GM18909 (cell line): ENCODE measurements at regions not wholly inside any gene's neighbourhood (a gene's known extent, or its start where the extent isn't known, plus 50 kb on each side); places are given as distances from the start of the nearest gene placed in this dataset.

ENCODE experiments used
- ATAC-seq: cut with Tn5 transposase; IDR thresholded peaks from one replicate; pipeline ENCODE4 v1.9.1; 2021; ENCODE audit warnings: mild to moderate bottlenecking; ENCODE audit not compliant: unreplicated experiment, poor library complexity

DNA sequence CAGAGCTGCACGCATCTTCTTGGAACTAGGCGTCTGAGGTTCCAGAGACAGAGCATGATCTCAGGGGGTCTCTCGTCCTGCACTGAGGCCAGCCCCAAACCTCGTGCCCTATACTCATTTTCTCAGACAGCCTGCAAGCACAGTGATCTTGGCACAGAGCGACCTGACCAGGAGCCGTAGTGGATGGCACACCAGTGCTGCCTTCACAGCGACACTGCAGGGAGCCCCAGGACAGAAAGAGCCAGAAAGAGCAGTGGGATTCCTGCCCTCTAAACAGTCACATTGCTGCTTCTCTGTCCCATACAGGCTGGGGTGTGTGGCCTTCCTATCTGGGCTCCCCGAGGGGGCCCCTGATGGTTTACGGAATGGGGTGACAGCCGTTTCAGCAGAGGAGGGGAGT is 131.0 kb downstream of the RBFOX3 start:
- no peak for ATAC-seq

DNA sequence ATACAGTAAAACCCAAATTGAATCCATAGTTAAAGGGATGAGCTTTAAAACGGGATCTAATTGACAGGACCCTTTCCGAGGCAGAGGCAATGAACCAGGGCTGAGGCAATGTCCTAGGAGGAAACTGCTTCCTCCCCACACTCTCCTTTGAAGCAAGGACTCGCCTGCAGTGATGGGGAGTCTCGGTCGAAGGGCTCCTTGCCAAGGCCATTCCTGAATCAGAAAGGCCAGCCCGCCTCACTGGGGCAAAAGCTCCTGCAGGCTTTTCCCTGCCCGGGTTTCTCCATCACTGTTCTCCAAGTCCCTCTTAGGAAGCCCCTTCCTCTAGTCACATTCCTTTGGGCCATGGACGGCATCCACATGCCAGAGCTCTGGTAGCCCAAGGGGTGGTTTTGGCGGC is 132.0 kb downstream of the RBFOX3 start:
- no peak for ATAC-seq

DNA sequence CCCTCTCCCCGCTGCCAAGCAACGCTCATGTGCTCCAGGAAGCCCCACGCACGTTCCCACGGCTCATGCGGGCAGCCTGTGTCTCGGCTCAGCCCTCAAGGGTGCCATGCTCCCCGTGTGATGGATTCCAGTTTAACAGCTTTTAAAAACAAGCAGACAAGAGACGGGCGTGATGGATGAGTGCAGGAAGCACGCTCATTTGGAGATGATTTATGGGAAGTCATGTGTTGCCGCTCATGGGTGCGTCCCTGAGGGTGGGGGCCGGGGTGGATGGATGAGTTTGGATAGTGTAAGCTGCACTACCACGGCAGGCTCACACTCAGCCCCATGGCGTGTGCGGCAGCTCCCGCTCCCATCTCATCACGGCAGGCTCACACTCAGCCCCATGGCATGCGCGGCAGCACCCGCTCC is 132.8 kb downstream of the RBFOX3 start:
- ATAC-seq: no peak

DNA sequence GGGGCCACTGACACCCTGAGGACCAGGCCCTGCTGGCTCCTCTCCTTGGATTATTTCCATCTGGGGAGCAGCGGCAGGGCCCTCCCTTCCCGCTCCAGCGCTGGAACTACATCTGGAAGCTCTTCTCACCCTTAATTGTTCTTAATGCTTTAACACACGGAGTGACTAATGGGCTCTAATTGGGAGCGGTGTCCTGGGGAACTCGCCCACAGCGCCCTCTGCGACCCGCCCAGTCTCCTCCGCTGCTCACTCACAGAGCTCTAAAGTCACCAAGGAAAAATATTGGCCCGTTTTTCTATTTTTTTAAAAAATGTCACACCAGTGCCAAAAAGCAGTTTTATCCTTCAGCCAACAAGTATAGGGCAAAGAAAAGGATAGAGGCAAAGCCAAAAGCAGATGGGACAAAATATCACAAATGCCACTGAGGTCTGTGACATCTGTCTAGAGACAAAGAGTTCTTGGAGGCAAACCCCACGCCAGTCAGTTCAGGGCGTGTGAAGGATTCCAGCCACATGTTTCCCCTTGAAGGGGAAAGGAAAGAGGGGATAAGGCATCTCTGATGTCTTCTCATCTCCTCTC is 134.7 kb downstream of the RBFOX3 start:
- no peak for ATAC-seq

DNA sequence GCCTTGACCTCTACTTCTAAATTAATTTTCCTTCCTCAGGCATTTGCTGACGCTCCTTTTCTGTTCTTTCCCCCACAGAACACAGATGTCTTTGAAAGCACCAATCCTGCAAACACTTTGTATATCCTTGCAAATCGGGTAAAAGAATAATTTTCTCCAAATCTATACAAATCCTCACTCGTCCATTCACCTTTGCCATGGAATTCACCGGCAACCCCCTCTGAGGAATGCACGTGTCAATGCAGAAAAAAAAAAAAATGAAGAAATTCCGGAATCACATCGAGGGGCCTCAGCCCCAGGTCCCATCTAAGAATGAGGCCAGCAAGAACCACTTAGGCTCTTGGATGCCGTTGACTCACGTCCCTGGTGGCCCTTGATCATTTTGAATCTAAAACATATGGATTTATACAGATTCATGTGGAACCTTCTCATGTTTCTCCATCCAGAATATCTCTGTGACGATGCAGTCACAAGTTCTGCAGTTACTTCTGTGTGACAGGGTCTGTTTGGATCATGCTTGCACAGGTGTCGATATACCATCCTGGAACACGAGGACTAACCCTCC is 136.9 kb downstream of the RBFOX3 start:
- ATAC-seq: no peak

DNA sequence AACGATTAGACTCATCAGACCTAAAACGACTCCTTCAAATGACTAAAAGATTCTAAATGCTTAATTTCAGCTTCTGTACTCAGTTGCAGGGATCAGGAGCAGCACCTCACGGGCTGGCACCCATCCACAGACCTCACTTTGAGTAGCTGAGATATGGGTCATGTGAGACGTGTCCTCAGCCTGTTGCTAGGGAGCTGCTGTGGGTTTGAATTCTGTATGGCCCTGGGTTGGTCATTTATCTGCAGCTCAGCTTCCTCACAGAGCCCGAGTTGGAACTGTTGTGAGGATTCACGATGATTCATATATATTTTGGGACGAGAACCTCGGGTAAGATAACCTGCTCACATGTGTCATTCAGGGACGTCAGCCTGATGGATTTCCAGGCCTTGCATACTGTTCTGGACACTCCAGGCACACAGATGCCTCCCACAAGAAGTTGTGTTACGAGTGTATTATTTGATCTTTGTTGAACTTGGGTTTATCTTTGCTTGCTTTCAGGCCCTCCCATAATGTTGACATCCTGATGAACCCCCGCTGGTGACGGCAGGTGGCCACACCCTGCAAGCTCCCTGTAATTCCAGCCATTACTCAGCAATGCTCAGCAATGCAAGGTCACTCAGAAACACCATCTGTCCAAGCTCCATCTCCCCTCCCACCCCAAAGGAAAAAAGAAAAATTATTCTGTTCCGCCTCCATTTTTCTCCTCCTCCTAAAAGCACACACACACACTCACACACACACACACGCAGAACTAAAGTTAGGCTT is 137.6 kb downstream of the RBFOX3 start:
- no peak for ATAC-seq

DNA sequence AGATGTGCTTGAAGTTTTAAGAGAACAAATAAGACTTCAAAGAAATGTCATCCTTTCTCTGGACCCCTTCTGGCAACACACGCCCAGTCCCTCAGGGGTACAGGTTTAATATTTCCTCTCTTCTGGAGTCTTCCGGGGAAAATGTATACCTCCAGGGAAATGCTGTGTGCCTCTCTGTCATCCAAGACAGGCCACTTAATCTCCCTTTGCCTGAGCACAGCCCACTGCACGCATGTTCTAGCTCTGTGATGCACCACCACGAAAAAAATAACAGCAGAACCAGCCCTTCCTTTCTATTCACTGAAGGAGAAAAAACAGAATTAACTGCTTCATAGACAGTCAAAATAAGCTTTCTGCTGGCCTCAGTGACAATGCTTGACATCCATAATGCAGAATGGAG is 140.1 kb downstream of the RBFOX3 start:
- ATAC-seq: no peak

DNA sequence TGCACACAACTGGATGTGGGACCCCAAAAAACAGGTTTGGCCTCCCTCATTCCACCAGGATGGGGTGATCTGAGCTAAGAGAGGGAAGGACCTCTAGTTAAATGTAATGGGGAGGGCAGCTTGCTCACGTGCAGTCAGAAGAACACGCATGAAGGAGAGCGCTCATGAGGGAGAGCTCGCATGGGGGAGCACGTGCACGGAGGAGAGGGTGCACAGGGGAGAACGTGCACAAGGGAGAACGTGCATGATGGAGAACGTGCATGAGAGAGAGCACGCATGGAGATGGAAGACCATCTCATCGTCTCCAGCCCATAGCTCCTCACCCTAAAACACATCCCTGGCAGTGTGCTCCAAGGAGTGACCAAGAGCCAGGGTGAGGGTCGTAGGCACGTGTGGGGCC is 141.2 kb downstream of the RBFOX3 start:
- no peak for ATAC-seq

DNA sequence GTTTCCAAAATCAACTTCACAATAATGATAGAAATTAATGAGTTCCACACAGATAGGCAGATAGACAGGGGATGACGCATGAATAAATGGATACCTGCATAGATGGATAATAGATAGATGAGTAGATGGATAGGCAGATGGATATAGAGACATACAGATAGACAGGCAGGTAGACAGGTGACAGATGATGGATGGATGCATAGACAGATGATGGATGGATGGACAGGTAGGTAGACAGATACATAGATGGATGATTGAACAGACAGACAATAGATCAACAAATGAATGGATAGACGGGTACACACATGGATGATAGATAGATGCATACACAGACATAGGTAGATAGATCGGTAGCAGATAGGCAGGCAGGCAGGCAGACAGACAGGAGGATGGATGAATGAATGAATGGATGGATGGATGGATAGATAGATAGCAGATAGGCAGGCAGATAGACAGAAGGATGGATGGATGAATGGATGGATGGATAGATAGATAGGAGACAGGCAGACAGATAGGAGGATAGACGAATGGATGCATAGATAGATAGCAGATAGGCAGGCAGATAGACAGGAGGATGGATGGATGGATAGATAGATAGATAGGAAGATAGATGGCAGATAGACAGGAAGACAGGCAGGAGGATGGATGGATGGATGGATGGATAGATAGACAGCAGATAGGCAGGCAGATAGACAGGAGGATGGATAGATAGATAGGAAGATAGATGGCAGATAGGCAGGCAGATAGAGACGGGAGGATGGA is 142.5 kb downstream of the RBFOX3 start:
- ATAC-seq: no peak

DNA sequence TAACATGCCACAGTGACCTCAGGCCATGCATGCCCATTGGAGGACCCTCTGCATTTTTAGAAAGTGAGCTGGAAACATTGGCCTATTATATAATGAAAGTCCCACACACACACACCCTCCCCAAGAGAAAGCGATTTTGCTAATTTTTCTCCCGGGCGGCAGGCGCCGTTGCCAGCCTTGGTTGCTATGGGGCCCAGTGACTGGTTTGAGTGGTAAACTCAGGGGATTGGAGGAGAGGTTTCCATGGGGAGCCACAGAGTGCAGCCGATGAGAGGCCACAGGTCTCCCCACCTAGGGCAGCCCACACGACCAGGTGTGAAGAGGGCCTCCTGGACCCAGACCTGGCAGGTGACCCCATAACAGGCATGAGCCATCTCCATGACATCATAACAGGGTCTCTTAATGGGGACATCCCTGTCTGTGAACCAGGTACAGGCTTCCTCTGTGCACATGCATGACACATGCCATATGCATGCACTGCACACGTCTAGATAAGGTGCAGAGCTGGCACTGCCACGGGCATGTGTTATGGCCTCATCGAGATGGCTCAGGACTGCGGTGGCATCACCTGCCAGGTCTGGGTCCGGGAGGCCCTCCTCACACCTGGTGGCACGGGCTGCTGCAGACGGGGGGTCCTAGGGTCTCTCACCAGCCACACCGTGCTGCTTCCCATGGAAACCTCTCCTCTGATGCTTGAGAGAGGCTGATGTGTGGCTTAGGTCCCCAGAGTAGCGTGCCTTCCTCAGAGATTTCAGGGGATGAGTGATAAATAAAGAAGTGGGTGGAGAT is 144.1 kb downstream of the RBFOX3 start:
- ATAC-seq: no peak

DNA sequence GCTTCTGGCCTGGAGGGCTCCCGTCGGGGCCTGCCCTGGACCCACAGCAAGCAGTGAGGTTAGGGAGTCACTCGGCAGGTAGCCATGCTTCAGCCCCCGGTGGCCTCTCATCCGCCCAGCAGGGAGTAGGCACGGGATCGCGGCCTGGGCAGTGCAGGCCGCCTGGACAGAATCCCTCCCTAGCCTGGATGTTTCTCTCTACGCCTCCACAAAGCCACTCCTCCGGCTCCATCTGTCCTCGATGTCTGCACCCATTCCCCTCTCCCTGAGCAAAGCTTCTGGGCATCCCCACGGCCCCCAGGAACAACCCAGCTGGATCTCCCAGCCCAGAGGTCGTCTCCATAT is 145.2 kb downstream of the RBFOX3 start:
- ATAC-seq: no peak

DNA sequence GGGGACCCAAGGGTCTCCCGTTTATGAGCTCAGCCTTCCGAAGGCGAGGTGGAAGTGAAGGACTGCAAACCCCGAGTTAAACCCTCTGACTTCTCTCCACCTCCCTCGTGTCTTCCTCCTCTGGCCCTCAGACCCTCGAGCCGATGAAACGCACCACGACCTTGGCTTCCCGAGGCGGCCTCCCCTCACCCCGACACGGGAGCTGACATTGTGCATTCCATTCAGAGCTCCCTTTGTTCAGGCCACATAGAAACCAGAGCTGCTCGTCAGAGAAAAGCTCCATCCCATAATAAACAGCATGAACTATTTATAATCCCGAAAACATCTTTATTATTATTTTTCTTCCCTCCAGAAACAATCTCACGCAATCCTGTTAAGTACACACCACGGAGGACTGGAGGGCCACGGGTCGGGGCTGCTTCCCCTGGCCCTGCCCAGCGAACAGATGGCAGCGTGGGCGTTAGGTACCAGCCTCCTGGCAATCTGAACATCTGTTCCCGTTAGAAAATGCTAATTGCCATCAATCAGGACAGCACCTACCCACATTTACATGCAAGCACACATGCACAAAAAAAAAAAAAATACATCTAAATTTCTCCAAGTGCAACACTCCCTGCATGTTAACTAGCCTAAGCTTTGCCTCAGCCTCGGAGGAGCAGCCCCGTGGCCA is 145.7 kb downstream of the RBFOX3 start:
- no peak for ATAC-seq

DNA sequence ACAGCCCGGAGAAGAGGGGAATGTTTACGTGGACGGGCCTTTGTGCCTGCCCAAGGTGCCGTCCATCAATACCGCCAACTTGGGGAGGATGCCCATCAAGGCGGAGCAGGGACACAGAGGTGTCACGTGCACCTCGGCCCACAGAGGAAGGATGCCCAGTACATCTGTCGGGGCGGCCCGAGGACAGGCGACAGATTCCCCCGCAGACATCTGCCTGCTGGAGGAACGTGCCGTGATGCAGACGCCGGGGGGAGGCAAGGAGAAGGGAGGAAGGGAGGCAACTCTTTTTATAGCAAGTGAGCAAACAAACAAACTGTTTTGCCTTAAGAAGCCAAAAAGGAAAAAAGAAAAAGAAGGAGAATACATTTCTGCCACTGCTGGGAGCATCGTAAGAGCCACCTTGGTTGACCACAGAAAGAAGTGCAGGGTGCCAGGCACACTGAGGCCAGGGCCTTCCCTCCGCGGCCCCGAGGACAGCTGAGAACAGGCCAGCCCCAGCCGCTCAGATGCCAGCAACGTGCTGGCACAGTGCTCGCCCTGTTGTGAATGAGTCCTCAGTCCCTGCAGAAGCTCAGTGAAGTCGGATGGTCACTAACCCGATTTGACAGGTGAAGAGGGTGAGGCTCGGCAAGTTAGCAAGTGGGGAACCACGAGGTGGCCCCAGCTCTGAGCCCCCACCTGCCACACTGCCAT is 146.4 kb downstream of the RBFOX3 start:
- ATAC-seq: no peak

DNA sequence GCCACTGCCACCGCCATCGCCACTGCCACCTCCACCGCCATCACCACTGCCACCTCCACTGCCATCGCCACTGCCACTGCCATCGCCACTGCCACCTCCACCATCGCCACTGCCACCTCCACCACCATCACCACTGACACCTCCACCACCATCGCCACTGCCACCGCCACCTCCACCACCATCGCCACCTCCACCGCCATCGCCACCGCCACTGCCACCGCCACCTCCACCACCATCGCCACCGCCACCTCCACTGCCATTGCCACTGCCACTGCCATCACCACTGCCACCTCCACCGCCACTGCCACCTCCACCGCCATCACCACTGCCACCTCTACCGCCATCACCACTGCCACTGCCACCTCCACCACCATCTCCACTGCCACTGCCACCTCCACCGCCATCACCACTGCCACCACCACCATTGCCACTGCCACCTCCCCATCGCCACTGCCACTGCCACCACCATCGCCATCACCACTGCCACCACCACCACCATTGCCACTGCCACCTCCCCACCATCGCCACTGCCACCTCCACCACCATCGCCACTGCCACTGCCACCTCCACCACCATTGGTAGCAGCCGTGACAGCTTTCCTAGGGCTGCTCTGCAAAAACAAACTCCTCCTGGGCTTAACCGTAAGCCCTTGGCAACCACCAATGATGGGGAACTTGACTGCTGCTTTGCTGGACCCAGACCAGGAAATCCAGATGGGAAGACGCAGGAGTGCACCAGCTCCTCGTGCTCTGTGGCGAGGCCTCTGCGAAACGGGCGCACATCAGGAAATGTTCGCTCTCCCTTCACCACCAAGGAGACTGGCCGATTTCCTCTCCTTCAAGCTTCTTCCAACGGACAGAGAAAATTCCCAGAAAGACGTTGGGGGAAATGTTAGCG is 147.2 kb downstream of the RBFOX3 start:
- no peak for ATAC-seq

DNA sequence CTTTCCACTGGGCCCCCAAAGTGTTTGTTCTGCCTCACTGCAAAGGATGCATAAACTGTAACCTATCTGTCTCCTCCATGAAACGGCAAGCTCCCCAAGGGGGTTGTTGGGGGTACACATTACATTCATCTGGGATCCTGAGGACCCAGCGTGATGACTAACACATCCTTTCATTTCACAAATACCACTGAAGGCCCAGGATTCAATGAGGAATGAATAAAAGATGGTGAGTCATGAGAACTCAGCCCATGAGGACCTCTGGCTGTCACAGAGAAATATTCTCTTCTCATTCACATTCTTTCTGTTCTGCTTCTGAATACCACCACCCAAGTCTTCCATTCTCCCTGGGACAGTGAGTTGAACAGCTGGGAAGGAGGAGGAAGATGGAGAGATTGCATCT is 149.8 kb downstream of the RBFOX3 start:
- ATAC-seq: no peak

DNA sequence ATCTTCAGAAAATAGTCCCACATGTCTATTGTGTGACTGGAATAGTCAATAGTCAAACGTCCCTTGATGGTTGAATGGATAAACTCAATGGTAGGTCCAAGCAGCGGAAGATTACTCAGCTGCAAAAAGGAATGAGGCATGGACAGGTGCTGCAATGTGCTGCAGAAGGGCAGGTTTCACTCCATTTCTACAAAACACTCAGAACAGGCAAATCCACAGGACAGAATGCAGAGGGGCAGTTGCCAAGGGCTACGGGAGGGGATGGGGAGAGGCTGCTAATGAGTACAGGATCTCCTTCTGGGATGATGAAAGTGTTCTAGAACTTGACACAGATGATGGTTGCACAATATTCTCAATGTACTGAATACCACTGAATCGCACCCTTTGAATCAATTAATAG is 151.0 kb downstream of the RBFOX3 start:
- no peak for ATAC-seq

DNA sequence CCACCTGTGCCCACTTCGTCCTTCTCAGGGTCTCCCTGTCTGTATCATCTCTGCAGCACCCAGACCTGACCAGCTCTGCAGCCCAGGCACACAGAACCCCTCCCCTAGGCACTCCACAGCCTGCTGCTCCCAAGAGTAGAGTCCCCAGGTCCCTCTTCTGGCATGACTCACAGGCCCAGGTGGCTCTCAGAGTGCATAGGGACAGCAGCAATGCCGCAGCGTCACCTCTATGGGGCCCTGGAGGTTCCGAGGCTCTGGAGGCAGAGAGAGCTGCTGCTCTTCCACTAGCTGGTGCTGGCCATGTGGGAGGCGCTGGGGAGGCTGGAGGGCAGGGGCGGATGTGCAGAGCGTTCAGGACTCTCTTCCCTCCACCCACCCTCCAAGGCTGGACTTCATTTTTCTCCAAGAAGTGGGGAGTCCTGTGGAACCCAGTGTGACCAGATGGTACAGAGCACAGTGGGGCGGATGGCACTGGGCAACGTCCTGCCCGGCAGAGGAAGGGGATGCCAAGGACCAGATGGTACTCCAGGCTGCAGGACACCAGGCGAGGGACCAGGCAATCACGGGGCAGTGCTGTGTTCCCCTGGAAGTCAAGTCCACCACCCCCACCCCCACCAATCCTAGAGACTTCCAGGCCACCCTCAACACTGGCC is 151.7 kb downstream of the RBFOX3 start:
- no peak for ATAC-seq

DNA sequence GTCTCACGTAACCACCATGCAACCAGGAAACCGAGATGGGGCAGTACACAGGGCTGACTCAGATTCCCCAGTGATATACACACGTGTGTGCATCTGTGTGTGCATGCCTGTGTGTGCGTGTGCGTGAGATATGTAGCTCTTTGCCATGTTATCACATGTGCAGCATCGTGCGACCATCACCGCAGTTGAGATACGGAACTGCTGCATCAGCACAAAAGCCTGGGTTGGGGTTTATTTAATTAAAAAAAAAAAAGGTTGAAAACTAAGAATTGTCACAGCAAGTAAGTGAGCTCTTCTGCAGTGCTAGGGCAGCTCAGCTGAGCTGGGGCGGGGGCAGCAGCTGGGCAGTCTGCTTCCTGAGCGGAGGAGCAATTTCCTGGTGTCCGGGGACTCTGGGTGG is 152.5 kb downstream of the RBFOX3 start:
- no peak for ATAC-seq
